ENCODE measurements at regions not wholly inside any gene's neighbourhood (a gene's known extent, or its start where the extent isn't known, plus 50 kb on each side); places are given as distances from the start of the nearest gene placed in this dataset.

GRCh38 chr1:177891809-177892208 lies 78.0 kb downstream of the SEC16B start:
- no peak overlapping the region for H3K4me3 ChIP-seq (ENCODE audit: low read depth, low read length)
- DNase-seq (ENCODE audit: low read depth) = no peak
- TF ChIP-seq MAX (IDR thresholded peaks at IDR 0.05; ENCODE audit: low read depth, low read length) (no peak), CTCF (IDR thresholded peaks at IDR 0.05; ENCODE audit: low read depth, low read length) (no peak), MYC (IDR thresholded peaks at IDR 0.05; ENCODE audit: low read depth, low read length) (no peak), POLR2A (IDR thresholded peaks at IDR 0.05; ENCODE audit: extremely low read depth, insufficient read length) (no peak)

- DNase-seq (ENCODE audit: low read depth) = no peak
- no peak for TF ChIP-seq MAX (IDR thresholded peaks at IDR 0.05; ENCODE audit: low read depth, low read length)
- TF ChIP-seq POLR2A (IDR thresholded peaks at IDR 0.05; ENCODE audit: extremely low read depth, insufficient read length) = no peak
- no peak for TF ChIP-seq CTCF (IDR thresholded peaks at IDR 0.05; ENCODE audit: low read depth, low read length)
- TF ChIP-seq MYC (IDR thresholded peaks at IDR 0.05; ENCODE audit: low read depth, low read length) = no peak
- H3K4me3 ChIP-seq (ENCODE audit: low read depth, low read length) = no peak overlapping the region
These were observed 79.4 kb downstream of the SEC16B start for GRCh38 chr1:177890479-177890878.

- TF ChIP-seq MYC (IDR thresholded peaks at IDR 0.05; ENCODE audit: low read depth, low read length) (no peak), CTCF (IDR thresholded peaks at IDR 0.05; ENCODE audit: low read depth, low read length) (no peak), POLR2A (IDR thresholded peaks at IDR 0.05; ENCODE audit: extremely low read depth, insufficient read length) (no peak), MAX (IDR thresholded peaks at IDR 0.05; ENCODE audit: low read depth, low read length) (no peak)
- no peak for DNase-seq (ENCODE audit: low read depth)
- H3K4me3 ChIP-seq (ENCODE audit: low read depth, low read length) = no peak overlapping the region
These were observed 85.3 kb downstream of the SEC16B start for GRCh38 chr1:177884479-177885021.

GRCh38 chr1:177883581-177883980 lies 86.3 kb downstream of the SEC16B start:
- DNase-seq (ENCODE audit: low read depth) = no peak
- TF ChIP-seq POLR2A (IDR thresholded peaks at IDR 0.05; ENCODE audit: extremely low read depth, insufficient read length) (no peak), MAX (IDR thresholded peaks at IDR 0.05; ENCODE audit: low read depth, low read length) (no peak), MYC (IDR thresholded peaks at IDR 0.05; ENCODE audit: low read depth, low read length) (no peak), CTCF (IDR thresholded peaks at IDR 0.05; ENCODE audit: low read depth, low read length) (no peak)
- no peak overlapping the region for H3K4me3 ChIP-seq (ENCODE audit: low read depth, low read length)

- no peak for DNase-seq (ENCODE audit: low read depth)
- H3K4me3 ChIP-seq (ENCODE audit: low read depth, low read length) = no peak overlapping the region
- TF ChIP-seq CTCF (IDR thresholded peaks at IDR 0.05; ENCODE audit: low read depth, low read length) (no peak), POLR2A (IDR thresholded peaks at IDR 0.05; ENCODE audit: extremely low read depth, insufficient read length) (no peak), MYC (IDR thresholded peaks at IDR 0.05; ENCODE audit: low read depth, low read length) (no peak), MAX (IDR thresholded peaks at IDR 0.05; ENCODE audit: low read depth, low read length) (no peak)
These were observed 89.4 kb downstream of the SEC16B start for GRCh38 chr1:177880339-177880891.
